Fibroblast of pulmonary artery (primary cell): ENCODE measurements at regions not wholly inside any gene's neighbourhood (a gene's known extent, or its start where the extent isn't known, plus 50 kb on each side); places are given as distances from the start of the nearest gene placed in this dataset.

ENCODE experiments used
- DNase-seq: peaks from one replicate; pipeline ENCODE4 v3.0.0-alpha.2; 2010; ENCODE audit warnings: low read depth
- H3K4me3 ChIP-seq: replicated peaks from 2 replicates; pipeline ENCODE4 v1.5.1; 2011; ENCODE audit warnings: low read depth, mild to moderate bottlenecking, control low read depth, low read length, moderate library complexity
- TF ChIP-seq, protein P1 (sequence below): IDR thresholded peaks from 2 replicates; pipeline ENCODE4 v1.5.1; 2011; ENCODE audit warnings: mild to moderate bottlenecking, control low read depth, low read length, inconsistent platforms; ENCODE audit errors: missing control alignments

DNA sequence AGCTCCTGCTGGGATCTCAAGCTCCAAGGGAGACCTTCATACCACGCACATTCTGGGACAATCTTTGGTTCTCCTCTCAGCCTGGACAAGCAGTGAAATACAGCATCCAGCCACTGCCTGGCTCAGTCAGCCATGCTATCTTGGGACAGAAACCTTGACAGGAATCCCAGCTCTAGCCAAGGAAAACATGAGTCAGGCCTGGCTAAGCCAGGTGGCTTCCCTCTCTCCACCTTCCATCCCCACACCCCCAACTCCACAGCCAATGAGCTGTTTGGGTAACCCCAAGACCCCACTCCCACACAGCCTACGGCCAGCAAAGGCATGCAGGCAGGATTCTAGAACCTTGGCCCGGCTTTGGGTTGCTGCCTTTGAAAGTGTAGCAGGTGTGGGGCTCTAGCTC is 64.9 kb downstream of the MCFD2 start:
- no peak overlapping the region for H3K4me3 ChIP-seq
- DNase-seq = peak; percentile 93
- TF ChIP-seq, protein P1, sequence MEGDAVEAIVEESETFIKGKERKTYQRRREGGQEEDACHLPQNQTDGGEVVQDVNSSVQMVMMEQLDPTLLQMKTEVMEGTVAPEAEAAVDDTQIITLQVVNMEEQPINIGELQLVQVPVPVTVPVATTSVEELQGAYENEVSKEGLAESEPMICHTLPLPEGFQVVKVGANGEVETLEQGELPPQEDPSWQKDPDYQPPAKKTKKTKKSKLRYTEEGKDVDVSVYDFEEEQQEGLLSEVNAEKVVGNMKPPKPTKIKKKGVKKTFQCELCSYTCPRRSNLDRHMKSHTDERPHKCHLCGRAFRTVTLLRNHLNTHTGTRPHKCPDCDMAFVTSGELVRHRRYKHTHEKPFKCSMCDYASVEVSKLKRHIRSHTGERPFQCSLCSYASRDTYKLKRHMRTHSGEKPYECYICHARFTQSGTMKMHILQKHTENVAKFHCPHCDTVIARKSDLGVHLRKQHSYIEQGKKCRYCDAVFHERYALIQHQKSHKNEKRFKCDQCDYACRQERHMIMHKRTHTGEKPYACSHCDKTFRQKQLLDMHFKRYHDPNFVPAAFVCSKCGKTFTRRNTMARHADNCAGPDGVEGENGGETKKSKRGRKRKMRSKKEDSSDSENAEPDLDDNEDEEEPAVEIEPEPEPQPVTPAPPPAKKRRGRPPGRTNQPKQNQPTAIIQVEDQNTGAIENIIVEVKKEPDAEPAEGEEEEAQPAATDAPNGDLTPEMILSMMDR = no peak

DNA sequence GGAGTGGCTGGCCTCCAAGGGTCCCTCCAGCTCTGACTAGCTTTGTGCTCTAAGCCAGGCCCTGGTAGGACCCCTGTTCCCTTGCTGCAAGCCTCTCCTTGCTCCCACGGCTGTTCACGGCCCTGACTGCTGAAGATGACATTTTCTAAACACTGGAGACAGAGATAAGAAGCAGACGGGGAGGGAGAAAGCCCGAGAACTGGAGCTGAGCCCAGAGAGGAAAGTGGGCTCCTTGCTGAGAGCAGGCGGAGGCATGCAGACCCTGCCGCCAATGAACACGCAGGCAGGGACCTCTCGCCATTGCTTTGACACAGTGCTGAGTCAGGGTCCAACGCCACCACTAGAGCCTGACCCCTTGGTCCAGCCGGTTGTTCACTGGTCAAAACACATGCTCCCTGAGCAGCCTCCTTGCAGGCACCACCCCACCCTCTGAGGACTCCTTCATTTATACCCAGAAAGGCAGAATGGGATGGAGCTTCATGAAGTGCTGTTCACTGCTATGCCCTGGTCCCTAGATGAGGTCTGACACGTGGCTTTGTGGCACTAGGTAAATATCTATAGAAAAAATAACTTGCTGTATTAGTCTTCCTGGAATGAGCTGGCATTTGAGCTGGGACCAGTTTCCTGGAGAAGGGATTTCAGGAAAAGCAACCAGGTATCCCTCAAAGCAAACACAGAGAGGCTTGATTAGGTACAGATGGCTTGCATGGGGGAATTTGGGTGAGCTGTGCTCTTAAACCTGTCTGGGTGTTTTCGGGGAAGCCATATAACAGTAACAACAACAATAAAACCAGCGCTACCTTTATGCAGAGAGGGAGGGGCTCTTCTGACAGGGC is 65.7 kb downstream of the MCFD2 start:
- peak overlapping the region; percentile 19 for H3K4me3 ChIP-seq
- TF ChIP-seq, protein P1 = no peak
- peak; percentile 93 for DNase-seq

DNA sequence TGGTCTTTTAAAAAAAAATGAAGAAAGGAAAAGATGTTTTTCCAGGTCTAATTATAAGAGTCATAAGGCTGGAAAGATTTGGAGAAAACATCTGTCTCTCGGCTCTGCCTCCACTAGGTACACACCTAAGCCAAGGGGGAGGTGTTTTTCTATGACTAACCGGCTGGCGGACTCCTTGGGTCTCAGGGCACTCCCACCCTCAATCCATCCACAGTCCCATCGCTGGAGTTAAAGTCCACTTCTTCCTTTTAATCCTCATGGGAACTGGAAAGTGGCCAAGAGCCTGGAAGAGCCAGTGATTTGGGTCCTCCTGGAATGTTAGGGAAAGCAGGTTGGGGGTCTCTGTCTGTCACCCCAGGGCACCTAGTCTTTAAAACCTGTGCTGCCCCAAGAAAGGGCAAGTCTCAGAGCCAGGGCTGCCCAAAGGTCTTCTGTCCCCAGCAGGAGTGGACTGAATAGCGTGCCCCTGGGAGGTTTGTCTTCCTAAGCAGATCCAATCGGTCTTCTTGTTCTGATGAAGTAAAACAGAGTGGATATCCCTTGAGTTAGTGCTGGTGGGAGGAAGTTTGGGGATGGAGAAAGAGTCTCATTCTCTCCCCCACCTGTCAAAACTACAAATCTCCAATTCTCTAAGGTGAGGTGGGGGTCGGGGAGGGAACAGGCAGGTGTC is 66.4 kb downstream of the MCFD2 start:
- no peak overlapping the region for H3K4me3 ChIP-seq
- peak; percentile 75 for DNase-seq
- TF ChIP-seq, protein P1 = no peak

DNA sequence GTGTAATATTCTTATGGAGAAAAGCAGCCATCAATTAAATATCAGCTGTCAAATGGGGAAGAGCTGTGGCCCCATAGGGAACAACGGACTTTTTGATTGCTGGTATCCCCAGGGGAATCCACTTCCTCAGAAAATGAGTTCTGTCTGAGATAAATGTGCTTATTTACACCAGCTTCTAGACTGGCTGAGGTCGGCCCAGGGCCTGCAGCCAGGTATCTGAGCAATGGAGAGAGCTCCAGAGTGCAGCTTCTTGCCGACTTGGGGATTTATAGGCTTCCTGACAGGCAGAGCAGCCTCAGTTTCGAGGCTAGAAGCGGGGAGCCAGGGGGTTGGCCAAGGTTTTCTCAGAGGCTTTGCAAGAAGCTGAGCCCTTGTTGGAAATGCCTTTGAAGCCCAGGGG is 67.2 kb downstream of the MCFD2 start:
- TF ChIP-seq, protein P1 = no peak
- H3K4me3 ChIP-seq = no peak overlapping the region
- peak; percentile 25 for DNase-seq

DNA sequence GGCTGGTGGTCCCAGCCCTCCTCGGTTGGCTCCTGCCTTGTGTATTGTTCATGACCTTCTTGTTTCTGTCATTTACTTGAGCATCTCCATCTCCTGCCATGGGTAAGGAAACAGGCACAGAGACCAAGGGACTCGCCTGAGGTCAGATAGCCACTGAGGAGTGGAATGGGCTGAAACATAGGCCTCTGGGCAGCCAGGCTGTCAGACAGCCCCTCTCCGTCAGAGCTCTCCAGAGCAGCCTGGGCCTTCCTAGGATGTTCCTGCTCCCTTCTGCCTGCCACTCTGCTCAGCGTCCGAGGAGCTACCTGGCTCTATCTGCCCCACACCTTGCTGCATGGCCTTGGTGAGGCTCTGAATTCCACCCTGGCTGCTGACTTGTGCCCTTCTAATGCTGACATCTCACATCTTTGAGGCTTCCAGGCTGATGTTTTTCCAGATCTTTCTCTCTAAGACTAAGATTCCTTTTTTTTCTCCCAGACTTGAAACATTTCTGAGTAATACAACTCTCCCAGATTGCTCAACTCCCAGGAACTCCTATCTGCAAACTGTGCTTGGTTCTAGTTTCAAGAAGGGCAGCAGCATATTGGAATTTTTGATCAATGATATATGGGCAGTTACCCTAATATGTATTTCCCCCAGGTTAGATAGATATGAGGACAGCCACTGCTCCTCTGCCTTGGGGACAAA is 67.7 kb downstream of the MCFD2 start:
- no peak overlapping the region for H3K4me3 ChIP-seq
- peak; percentile 89 for DNase-seq

DNA sequence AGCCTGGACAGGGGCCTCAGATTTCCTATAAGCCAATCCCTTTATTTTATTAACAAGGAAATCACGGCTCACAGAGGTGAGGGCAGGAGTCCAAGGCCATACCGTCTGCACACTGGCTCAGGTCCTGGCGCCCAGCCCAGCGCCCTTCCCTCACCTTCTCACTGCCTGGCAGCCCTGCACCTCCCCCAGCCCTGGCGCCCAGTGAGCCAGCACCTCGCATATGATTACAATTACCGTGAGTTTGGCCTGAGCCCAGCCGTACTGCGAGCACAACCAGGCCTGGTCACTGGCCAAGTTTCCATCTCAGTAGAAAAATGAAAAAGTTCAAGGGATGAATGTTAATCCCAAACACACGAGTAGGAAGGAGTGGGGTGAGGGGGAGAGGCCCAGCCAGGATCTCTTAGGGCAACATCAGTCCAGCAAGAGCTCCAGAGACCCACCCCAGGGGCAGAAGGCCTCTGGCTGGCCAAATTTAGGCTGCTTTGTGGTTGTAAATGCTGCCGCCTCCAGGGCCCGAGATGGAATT is 68.4 kb downstream of the MCFD2 start:
- TF ChIP-seq, protein P1 = peak; percentile 17
- H3K4me3 ChIP-seq = no peak overlapping the region
- peak; percentile 98 for DNase-seq

More for the DNA sequence above, 67.7 kb downstream of the MCFD2 start:
- TF ChIP-seq, protein P1 = no peak
